KMS-11 (cell line): ENCODE measurements at regions not wholly inside any gene's neighbourhood (a gene's known extent, or its start where the extent isn't known, plus 50 kb on each side); places are given as distances from the start of the nearest gene placed in this dataset.
A peak's percentile ranks its signal among the peaks of the same experiment; 100 is the strongest.

Experiments
- H2AFZ ChIP-seq: fragments of 200-600 bp; sonication (generic); 2 replicates; pipeline ENCODE4 v1.6.1; 2016; ENCODE audit warnings: antibody characterized with exemption, mixed run types, low read depth
- H3K27ac ChIP-seq: fragments of 200-600 bp; sonication (generic); 2 replicates; pipeline ENCODE4 v1.6.1; 2016; ENCODE audit warnings: mild to moderate bottlenecking, mixed run types
- H3K27me3 ChIP-seq: fragments of 200-600 bp; sonication (generic); 2 replicates; pipeline ENCODE4 v1.6.1; 2017; ENCODE audit warnings: mild to moderate bottlenecking, low read depth, mixed run types, moderate library complexity; ENCODE audit not compliant: insufficient read depth
- H3K36me3 ChIP-seq: fragments of 200-600 bp; sonication (generic); 2 replicates; pipeline ENCODE4 v1.6.1; 2017; ENCODE audit warnings: mild to moderate bottlenecking, mixed run types; ENCODE audit not compliant: insufficient read depth
- H3K4me1 ChIP-seq: fragments of 200-600 bp; sonication (generic); 2 replicates; pipeline ENCODE4 v1.6.1; 2016; ENCODE audit warnings: mild to moderate bottlenecking, low read depth, mixed run types; ENCODE audit not compliant: poor library complexity, severe bottlenecking
- H3K4me2 ChIP-seq: fragments of 200-600 bp; sonication (generic); 2 replicates; pipeline ENCODE4 v1.7.0; 2016; ENCODE audit warnings: mild to moderate bottlenecking, mixed run types
- H3K4me3 ChIP-seq: fragments of 200-600 bp; sonication (generic); IDR thresholded peaks from 2 replicates; pipeline ENCODE4 v1.6.1; 2017; ENCODE audit warnings: low read depth, low read length, mixed read lengths; ENCODE audit not compliant: insufficient read depth
- H3K79me2 ChIP-seq: fragments of 200-600 bp; sonication (generic); 2 replicates; pipeline ENCODE4 v1.6.1; 2016; ENCODE audit warnings: low read depth, mixed run types; ENCODE audit not compliant: insufficient read depth
- H3K9ac ChIP-seq: fragments of 200-600 bp; sonication (generic); 2 replicates; pipeline ENCODE4 v1.6.1; 2016; ENCODE audit warnings: mild to moderate bottlenecking, mixed run types
- H4K20me1 ChIP-seq: fragments of 200-600 bp; sonication (generic); 2 replicates; pipeline ENCODE4 v1.6.1; 2016; ENCODE audit warnings: mild to moderate bottlenecking, mixed run types; ENCODE audit not compliant: insufficient read depth
- TF ChIP-seq, protein P1 (sequence below): fragments of 200-600 bp; sonication (generic); conservative IDR thresholded peaks from 2 replicates; pipeline ENCODE4 v1.6.1; 2017; ENCODE audit warnings: low read depth, mild to moderate bottlenecking, antibody characterized with exemption, low read length, moderate library complexity, mixed read lengths

DNA sequence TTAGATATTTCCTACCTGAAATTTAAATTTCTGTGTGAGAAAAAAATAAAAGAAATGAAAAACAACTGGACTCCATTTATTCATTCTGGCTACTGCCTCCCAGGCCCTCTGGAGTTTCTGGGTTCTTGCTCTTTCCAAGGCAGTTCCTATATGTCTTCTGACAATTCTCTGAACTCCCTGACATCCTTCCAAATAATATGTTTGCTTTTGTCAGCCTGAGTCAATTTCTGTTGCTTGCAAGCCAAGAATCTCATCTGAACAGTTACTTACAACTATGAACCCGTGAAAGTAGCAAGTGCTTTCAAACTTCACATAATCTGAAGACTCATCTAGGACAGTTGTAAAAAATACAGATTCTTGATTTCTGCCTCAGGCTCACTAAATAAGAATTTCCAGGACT, 216.7 kb upstream of the NPVF start:
- no peak overlapping the region for H3K4me2 ChIP-seq
- no peak overlapping the region for H2AFZ ChIP-seq
- H3K27ac ChIP-seq = no peak overlapping the region
- H3K27me3 ChIP-seq = no peaks in the 10 kb centered on the region
- TF ChIP-seq, protein P1, sequence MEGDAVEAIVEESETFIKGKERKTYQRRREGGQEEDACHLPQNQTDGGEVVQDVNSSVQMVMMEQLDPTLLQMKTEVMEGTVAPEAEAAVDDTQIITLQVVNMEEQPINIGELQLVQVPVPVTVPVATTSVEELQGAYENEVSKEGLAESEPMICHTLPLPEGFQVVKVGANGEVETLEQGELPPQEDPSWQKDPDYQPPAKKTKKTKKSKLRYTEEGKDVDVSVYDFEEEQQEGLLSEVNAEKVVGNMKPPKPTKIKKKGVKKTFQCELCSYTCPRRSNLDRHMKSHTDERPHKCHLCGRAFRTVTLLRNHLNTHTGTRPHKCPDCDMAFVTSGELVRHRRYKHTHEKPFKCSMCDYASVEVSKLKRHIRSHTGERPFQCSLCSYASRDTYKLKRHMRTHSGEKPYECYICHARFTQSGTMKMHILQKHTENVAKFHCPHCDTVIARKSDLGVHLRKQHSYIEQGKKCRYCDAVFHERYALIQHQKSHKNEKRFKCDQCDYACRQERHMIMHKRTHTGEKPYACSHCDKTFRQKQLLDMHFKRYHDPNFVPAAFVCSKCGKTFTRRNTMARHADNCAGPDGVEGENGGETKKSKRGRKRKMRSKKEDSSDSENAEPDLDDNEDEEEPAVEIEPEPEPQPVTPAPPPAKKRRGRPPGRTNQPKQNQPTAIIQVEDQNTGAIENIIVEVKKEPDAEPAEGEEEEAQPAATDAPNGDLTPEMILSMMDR = no peak
- H3K4me3 ChIP-seq = no peak overlapping the region
- no peaks in the 10 kb centered on the region for H3K4me1 ChIP-seq
- H3K79me2 ChIP-seq = no peaks in the 10 kb centered on the region
- H3K9ac ChIP-seq = no peak overlapping the region
- peaks cover 4% of the 10 kb centered on the region; the same call in 1 of the 2 replicates for H3K36me3 ChIP-seq
- no peaks in the 10 kb centered on the region for H4K20me1 ChIP-seq

DNA sequence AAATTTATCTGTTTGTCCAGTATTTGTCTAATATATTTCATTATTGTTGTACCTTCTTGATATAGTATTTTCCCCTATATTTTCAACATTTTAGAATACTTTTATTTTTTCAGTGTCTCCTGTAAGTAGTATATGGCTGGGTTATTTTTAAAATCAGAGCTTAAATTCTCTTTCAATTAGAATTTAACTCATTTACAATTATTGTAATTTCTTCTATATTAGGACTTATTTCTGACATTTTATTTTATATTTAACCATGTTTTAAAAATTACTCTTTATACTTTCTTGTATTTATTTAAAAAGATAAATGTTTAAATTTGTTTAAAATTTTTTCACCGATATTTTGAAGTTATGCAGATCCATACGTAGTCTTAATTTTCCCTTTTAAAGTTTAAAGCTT, 220.0 kb upstream of the NPVF start:
- Histone ChIP-seq H3K4me3 (no peak overlapping the region), H3K4me1 (no peaks in the 10 kb centered on the region), H3K79me2 (no peaks in the 10 kb centered on the region), H4K20me1 (no peaks in the 10 kb centered on the region), H3K27me3 (no peaks in the 10 kb centered on the region), H3K9ac (no peak overlapping the region), H3K4me2 (no peak overlapping the region), H3K36me3 (peaks cover 4% of the 10 kb centered on the region; the same call in 1 of the 2 replicates), H3K27ac (no peak overlapping the region), H2AFZ (no peak overlapping the region)
- TF ChIP-seq, protein P1 = no peak

- no peak overlapping the region for H3K4me3 ChIP-seq
- H2AFZ ChIP-seq = no peak overlapping the region
- TF ChIP-seq, protein P1 = no peak
- H3K79me2 ChIP-seq = no peaks in the 10 kb centered on the region
- H3K27me3 ChIP-seq = no peaks in the 10 kb centered on the region
- H3K4me2 ChIP-seq = no peak overlapping the region
- no peaks in the 10 kb centered on the region for H3K4me1 ChIP-seq
- H3K27ac ChIP-seq = no peak overlapping the region
- H4K20me1 ChIP-seq = no peaks in the 10 kb centered on the region
- no peaks in the 10 kb centered on the region for H3K36me3 ChIP-seq
- no peak overlapping the region for H3K9ac ChIP-seq
Measured at GRCh38 chr7:25454020-25454419, 225.7 kb upstream of the NPVF start.

DNA sequence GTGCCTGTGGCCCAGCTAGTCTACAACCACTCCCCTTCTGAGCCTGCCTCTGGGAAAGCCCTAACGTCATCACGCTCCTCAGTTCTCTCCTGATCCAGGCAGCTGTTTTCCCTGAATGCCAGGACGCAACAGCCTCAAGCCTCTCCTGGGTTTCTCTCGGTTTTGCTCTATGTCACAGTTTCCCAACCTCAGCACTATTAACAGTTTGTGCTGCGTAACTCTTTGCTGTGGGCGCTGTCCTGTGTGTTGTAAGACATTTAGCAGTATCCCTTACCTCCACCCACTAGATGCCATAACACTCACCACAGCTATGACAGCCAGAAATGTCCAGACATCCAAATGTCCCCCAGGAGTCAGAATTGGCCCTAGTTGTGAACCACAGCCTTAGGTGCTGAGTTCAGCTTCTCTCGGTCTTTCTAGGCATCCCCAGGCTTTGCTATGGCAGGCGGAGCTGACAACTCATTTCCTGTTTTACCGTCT, 226.3 kb upstream of the NPVF start:
- Histone ChIP-seq H3K4me2 (no peak overlapping the region), H3K9ac (no peak overlapping the region), H4K20me1 (no peaks in the 10 kb centered on the region), H3K27ac (no peak overlapping the region), H3K4me1 (no peaks in the 10 kb centered on the region), H3K27me3 (no peaks in the 10 kb centered on the region), H2AFZ (peak overlapping the region; percentile 31; the same call in 1 of the 2 replicates), H3K4me3 (no peak overlapping the region), H3K36me3 (no peaks in the 10 kb centered on the region), H3K79me2 (no peaks in the 10 kb centered on the region)
- TF ChIP-seq, protein P1 = no peak
